LNCAP (cell line): ENCODE measurements at regions not wholly inside any gene's neighbourhood (a gene's known extent, or its start where the extent isn't known, plus 50 kb on each side); places are given as distances from the start of the nearest gene placed in this dataset.

ENCODE experiments used
- CTCF ChIP-seq: fragments of 450-650 bp; IDR thresholded peaks from 2 replicates; pipeline ENCODE4 v1.5.1; 2017; ENCODE audit warnings: mild to moderate bottlenecking

GRCh38 chr2:60641811-60642788 is 88.6 kb upstream of the BCL11A start:
- TF ChIP-seq CTCF: peak; percentile 67

- no peak for TF ChIP-seq CTCF
These were observed 90.3 kb upstream of the BCL11A start for GRCh38 chr2:60643747-60644146.

GRCh38 chr2:60644951-60645350 is 91.5 kb upstream of the BCL11A start:
- TF ChIP-seq CTCF: no peak

- no peak for TF ChIP-seq CTCF
These were observed 94.7 kb upstream of the BCL11A start for GRCh38 chr2:60648191-60648590.

- TF ChIP-seq CTCF: no peak
These were observed 96.3 kb upstream of the BCL11A start for GRCh38 chr2:60649721-60650120.

GRCh38 chr2:60652832-60653340 is 99.4 kb upstream of the BCL11A start:
- TF ChIP-seq CTCF: no peak

GRCh38 chr2:60657673-60658072 is 98.4 kb upstream of the PAPOLG start:
- TF ChIP-seq CTCF: no peak
